ENCODE measurements at regions not wholly inside any gene's neighbourhood (a gene's known extent, or its start where the extent isn't known, plus 50 kb on each side); places are given as distances from the start of the nearest gene placed in this dataset.

DNA sequence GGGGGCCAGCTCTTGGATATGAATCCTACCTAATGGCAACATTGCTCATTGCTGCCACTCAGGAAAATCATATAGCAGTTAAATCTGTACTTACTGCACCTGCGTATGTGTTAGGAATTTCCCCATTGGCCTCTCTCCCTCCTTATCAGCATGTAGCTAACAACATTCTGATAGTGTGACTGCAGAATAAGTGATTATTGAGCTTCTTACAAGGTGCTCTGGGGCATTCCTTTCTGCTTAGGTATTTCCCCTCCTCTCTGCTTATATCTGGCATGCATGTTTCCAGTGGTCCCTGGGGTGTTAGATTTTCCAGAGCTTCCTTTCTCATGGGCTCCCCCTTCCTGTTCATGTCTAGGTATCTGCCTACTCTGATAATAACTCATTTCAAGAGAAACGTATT lies 414.1 kb upstream of the SLITRK1 start:
- no peak overlapping the region for H3K4me2 ChIP-seq (ENCODE audit: control insufficient read depth, insufficient read depth)
- H3K36me3 ChIP-seq (ENCODE audit: control insufficient read depth in 2 of 2, insufficient read depth in 2 of 2, low read length in 1 of 2), result no peaks in the 10 kb centered on the region
- H2AFZ ChIP-seq (ENCODE audit: control insufficient read depth, low read depth, low read length), result no peak overlapping the region
- H3K9me3 ChIP-seq (replicated peaks; ENCODE audit: control insufficient read depth, insufficient read depth, low read length), result no peaks in the 10 kb centered on the region
- in situ Hi-C loops (cut with MboI) (no loop called here), intact Hi-C loops (cut with micrococcal nuclease; ENCODE audit: unreplicated experiment) (no loop called here)
- no peak for FAIRE-seq
- no peak overlapping the region for H3K9ac ChIP-seq (ENCODE audit: control insufficient read depth, insufficient read depth, low read length)
- no peaks in the 10 kb centered on the region for H3K79me2 ChIP-seq (ENCODE audit: control insufficient read depth, insufficient read depth, low read length)
- BruUV-seq (replicated peaks), result no TSS peak
- H3K27ac ChIP-seq (ENCODE audit: control insufficient read depth, insufficient read depth), result no peak overlapping the region
- SMC1A ChIA-PET (ENCODE audit: uncharacterized antibody, unreplicated experiment), result interaction anchor here (1.1 kb wide), 1 partner anchor 17 kb away, joined by 3 read pairs; no protein-coding TSS in a partner anchor
- no peak overlapping the region for H3K4me3 ChIP-seq
- no peaks in the 10 kb centered on the region for H3K4me1 ChIP-seq (ENCODE audit: control insufficient read depth, insufficient read depth, low read length)
- WGBS (ENCODE audit: insufficient coverage, insufficient replicate concordance, low lambda C conversion rate, missing lambda C conversion rate), result 19% methylated on average over 2 of the region's 2 CpGs
- no peak for ATAC-seq
- no peaks in the 10 kb centered on the region for H4K20me1 ChIP-seq (ENCODE audit: control insufficient read depth, insufficient read depth)
- POLR2A ChIA-PET, result no interaction called here
- CTCF ChIA-PET, result no interaction called here
- no peaks in the 10 kb centered on the region for H3K27me3 ChIP-seq (replicated peaks in 1 of 2; ENCODE audit: control insufficient read depth in 2 of 2, insufficient read depth in 2 of 2, low read length in 1 of 2)
- DNase-seq (ENCODE audit: low read depth, low spot score), result no peak
- RAD21 ChIA-PET (ENCODE audit: unreplicated experiment), result no interaction called here
- TF ChIP-seq, protein P1, sequence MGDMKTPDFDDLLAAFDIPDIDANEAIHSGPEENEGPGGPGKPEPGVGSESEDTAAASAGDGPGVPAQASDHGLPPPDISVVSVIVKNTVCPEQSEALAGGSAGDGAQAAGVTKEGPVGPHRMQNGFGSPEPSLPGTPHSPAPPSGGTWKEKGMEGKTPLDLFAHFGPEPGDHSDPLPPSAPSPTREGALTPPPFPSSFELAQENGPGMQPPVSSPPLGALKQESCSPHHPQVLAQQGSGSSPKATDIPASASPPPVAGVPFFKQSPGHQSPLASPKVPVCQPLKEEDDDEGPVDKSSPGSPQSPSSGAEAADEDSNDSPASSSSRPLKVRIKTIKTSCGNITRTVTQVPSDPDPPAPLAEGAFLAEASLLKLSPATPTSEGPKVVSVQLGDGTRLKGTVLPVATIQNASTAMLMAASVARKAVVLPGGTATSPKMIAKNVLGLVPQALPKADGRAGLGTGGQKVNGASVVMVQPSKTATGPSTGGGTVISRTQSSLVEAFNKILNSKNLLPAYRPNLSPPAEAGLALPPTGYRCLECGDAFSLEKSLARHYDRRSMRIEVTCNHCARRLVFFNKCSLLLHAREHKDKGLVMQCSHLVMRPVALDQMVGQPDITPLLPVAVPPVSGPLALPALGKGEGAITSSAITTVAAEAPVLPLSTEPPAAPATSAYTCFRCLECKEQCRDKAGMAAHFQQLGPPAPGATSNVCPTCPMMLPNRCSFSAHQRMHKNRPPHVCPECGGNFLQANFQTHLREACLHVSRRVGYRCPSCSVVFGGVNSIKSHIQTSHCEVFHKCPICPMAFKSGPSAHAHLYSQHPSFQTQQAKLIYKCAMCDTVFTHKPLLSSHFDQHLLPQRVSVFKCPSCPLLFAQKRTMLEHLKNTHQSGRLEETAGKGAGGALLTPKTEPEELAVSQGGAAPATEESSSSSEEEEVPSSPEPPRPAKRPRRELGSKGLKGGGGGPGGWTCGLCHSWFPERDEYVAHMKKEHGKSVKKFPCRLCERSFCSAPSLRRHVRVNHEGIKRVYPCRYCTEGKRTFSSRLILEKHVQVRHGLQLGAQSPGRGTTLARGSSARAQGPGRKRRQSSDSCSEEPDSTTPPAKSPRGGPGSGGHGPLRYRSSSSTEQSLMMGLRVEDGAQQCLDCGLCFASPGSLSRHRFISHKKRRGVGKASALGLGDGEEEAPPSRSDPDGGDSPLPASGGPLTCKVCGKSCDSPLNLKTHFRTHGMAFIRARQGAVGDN (IDR thresholded peaks at IDR 0.05), result no peak
- TF ChIP-seq STAT3 (IDR thresholded peaks at IDR 0.05; ENCODE audit: low read depth, low read length) (no peak), YY1 (IDR thresholded peaks at IDR 0.05; ENCODE audit: low read depth, low read length) (no peak), FOS (IDR thresholded peaks at IDR 0.05; ENCODE audit: borderline replicate concordance, extremely low read depth, insufficient read length) (no peak), POLR2A (IDR thresholded peaks at IDR 0.05; ENCODE audit: low read depth, low read length) (no peak), ZBED1 (IDR thresholded peaks at IDR 0.05; ENCODE audit: borderline replicate concordance) (no peak), ZSCAN29 (IDR thresholded peaks at IDR 0.05) (no peak), MYB (IDR thresholded peaks at IDR 0.05; ENCODE audit: borderline replicate concordance, low read depth, low read length) (no peak), SRF (IDR thresholded peaks at IDR 0.05; ENCODE audit: low read depth in 2 of 2, low read length in 2 of 2) (no peak)
- TF ChIP-seq, protein P2, sequence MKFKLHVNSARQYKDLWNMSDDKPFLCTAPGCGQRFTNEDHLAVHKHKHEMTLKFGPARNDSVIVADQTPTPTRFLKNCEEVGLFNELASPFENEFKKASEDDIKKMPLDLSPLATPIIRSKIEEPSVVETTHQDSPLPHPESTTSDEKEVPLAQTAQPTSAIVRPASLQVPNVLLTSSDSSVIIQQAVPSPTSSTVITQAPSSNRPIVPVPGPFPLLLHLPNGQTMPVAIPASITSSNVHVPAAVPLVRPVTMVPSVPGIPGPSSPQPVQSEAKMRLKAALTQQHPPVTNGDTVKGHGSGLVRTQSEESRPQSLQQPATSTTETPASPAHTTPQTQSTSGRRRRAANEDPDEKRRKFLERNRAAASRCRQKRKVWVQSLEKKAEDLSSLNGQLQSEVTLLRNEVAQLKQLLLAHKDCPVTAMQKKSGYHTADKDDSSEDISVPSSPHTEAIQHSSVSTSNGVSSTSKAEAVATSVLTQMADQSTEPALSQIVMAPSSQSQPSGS (IDR thresholded peaks at IDR 0.05; ENCODE audit: low read length), result no peak
- TF ChIP-seq, protein P3, sequence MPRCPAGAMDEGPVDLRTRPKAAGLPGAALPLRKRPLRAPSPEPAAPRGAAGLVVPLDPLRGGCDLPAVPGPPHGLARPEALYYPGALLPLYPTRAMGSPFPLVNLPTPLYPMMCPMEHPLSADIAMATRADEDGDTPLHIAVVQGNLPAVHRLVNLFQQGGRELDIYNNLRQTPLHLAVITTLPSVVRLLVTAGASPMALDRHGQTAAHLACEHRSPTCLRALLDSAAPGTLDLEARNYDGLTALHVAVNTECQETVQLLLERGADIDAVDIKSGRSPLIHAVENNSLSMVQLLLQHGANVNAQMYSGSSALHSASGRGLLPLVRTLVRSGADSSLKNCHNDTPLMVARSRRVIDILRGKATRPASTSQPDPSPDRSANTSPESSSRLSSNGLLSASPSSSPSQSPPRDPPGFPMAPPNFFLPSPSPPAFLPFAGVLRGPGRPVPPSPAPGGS (IDR thresholded peaks at IDR 0.05; ENCODE audit: borderline replicate concordance, insufficient read depth, low read depth, low read length, poor library complexity, severe bottlenecking), result no peak
- TF ChIP-seq, protein P4, sequence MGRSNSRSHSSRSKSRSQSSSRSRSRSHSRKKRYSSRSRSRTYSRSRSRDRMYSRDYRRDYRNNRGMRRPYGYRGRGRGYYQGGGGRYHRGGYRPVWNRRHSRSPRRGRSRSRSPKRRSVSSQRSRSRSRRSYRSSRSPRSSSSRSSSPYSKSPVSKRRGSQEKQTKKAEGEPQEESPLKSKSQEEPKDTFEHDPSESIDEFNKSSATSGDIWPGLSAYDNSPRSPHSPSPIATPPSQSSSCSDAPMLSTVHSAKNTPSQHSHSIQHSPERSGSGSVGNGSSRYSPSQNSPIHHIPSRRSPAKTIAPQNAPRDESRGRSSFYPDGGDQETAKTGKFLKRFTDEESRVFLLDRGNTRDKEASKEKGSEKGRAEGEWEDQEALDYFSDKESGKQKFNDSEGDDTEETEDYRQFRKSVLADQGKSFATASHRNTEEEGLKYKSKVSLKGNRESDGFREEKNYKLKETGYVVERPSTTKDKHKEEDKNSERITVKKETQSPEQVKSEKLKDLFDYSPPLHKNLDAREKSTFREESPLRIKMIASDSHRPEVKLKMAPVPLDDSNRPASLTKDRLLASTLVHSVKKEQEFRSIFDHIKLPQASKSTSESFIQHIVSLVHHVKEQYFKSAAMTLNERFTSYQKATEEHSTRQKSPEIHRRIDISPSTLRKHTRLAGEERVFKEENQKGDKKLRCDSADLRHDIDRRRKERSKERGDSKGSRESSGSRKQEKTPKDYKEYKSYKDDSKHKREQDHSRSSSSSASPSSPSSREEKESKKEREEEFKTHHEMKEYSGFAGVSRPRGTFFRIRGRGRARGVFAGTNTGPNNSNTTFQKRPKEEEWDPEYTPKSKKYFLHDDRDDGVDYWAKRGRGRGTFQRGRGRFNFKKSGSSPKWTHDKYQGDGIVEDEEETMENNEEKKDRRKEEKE (IDR thresholded peaks at IDR 0.05), result no peak
- TF ChIP-seq, protein P5, sequence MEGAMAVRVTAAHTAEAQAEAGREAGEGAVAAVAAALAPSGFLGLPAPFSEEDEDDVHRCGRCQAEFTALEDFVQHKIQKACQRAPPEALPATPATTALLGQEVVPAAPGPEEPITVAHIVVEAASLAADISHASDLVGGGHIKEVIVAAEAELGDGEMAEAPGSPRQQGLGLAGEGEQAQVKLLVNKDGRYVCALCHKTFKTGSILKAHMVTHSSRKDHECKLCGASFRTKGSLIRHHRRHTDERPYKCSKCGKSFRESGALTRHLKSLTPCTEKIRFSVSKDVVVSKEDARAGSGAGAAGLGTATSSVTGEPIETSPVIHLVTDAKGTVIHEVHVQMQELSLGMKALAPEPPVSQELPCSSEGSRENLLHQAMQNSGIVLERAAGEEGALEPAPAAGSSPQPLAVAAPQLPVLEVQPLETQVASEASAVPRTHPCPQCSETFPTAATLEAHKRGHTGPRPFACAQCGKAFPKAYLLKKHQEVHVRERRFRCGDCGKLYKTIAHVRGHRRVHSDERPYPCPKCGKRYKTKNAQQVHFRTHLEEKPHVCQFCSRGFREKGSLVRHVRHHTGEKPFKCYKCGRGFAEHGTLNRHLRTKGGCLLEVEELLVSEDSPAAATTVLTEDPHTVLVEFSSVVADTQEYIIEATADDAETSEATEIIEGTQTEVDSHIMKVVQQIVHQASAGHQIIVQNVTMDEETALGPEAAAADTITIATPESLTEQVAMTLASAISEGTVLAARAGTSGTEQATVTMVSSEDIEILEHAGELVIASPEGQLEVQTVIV (IDR thresholded peaks at IDR 0.05; ENCODE audit: borderline replicate concordance, partially characterized antibody), result no peak
